Activated CD4-positive, alpha-beta T cell treated with anti-CD3 and anti-CD28 coated beads, Interleukin-2, amount 50 U/mL, for 4 hours (primary cell): ENCODE measurements at regions not wholly inside any gene's neighbourhood (a gene's known extent, or its start where the extent isn't known, plus 50 kb on each side); places are given as distances from the start of the nearest gene placed in this dataset.

Experiments
- DNase-seq, 2 experiments: peaks; one replicate each; pipeline ENCODE4 v3.0.0-alpha.2; 2020

- DNase-seq, result no peak
Observed at GRCh38 chr18:46352520-46353250, 248.5 kb downstream of the HAUS1 start.

DNA sequence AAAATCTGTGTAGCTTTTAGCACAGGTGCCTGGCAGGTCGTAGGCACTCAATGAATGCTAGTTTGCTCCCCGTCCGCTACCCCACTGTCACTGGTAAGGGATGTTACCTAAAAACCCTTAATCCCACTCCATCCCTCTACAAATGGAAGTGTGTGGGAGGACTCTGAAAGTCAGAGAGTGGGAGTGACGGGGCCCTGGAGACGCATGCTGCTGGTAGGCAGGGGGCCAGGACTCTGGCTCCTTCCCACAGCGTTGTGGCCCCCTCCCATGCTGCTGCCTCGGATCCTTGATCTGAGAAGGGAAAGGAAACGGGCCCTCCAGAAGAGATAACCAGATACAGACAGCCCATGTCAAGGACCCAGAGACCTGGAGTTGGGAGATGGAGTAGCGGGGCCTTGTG is 249.3 kb downstream of the HAUS1 start:
- DNase-seq, result no peak

- no peak for DNase-seq
Observed at GRCh38 chr18:46356278-46357033, 252.3 kb downstream of the HAUS1 start.

DNA sequence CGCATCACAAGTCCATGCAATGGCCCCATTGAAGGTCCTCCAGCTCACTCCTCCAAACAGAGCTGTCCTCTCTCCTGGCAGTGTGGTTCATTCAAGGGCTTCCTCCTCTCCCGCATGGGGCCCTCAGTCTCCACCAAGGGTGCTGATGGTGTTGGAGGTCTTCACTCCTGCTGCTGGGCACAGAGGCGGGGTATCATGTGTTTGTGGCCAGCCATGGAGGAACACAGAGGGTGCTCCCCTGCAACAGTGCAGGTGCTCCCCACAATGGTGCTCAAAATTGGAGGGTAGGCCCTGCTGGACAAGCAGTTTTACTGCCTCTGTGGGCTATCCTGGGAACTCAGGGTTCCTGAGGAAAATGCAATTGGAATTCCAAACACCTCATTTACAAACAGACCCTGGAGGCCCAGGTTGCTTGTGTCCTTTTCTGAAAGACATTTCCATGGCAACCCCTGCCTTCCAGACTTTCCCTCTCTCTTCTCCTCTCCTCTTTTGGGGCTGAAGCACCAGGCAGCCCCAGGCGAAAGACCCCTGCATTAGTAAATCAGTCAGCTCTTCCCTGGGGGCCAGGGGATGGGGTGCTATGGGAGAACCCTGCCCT is 256.0 kb downstream of the HAUS1 start:
- DNase-seq, result no peak

- DNase-seq, result no peak
Observed at GRCh38 chr18:46360866-46361265, 256.7 kb downstream of the HAUS1 start.

GRCh38 chr18:46362533-46362932 is 258.3 kb downstream of the HAUS1 start:
- DNase-seq, result no peak

DNA sequence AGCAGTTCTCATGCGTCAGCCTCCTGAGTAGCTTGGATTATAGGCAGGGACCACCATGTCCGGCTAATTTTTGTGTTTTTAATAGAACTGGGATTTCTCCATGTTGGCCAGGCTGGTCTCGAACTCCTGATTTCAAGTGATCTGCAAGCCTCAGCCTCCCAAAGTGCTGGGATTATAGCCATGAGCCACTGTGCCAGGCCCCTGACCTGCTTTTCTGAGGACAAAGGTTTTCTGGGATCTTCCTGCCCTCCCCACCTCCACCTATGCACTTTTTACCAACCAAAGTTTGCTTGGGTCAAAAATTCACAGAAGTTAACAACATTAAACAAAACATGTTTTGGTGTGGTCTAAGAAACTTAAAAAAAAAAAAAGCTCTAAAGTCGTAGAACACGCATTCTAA is 259.9 kb downstream of the HAUS1 start:
- DNase-seq, result no peak

DNA sequence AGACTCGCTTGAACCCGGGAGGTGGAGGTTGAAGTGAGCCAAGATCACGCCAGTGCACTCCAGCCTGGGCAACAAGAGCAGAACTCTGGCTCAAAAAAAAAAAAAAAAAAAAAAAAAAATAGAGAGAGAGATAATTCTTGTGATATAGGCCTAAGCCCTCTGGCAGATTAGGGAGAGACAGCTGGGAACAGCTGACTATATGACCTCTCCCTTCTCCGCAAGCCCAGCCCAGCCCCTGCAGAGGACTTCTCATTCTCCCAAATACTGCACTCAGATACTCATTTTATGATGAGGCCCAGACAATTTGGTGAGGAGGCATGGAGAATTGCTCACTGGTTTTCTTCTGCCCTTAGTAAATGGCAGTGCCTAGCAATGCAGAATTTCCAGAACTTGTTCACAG is 262.0 kb downstream of the HAUS1 start:
- no peak for DNase-seq

DNA sequence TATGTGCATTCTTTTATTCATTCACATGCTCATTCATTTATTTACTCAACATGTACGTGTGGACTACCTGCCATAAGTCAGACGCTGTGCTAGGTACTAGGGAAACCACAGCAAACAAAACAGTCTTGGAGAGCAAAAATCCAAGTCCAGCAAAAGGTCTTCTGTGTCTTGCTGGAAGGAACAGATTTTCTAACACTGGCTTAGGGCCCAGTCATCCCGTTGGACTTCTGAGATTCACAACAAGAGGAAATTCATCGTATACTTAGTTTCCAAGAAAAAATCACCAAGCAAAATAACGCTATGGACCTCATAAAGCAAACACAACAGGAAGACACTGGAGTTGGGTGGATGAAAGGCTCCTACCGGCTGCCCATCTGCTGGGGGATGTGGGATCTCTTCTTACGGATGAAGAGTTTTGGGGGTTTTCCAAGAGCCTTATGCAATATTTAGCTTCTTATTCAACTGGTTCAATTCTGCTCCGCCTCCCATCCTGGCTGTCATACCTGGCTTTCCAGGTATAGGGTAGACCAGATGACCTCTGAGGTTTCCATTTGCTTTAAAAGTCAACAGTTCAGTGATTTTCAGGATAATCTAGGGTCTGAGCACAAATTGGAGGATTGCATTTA is 262.7 kb downstream of the HAUS1 start:
- no peak for DNase-seq

GRCh38 chr18:46369323-46369722 is 265.1 kb downstream of the HAUS1 start:
- DNase-seq, result no peak

- DNase-seq, result no peak
Observed at GRCh38 chr18:46370898-46371297, 266.7 kb downstream of the HAUS1 start.

- DNase-seq, result no peak
Observed at GRCh38 chr18:46372670-46373069, 268.5 kb downstream of the HAUS1 start.

DNA sequence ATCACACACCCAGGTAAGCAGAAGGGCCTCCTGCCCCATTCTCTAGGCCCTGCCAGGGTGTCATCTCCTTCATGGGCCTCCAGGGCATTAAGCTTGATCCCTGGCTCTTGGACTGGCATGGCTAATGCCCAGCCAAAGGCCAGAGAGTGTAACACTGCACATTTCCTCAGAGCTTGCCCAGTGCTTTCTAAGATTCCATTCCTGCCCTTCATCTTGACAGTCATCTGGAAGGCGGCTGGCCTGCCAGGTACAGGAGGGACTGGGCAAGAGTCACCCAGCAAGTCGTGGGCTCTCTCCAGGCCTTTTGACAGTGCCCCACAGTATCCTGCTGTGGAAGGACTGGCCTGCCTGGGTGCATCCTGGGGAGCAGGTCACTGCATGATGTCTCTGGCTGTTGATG is 268.9 kb downstream of the HAUS1 start:
- no peak for DNase-seq

DNA sequence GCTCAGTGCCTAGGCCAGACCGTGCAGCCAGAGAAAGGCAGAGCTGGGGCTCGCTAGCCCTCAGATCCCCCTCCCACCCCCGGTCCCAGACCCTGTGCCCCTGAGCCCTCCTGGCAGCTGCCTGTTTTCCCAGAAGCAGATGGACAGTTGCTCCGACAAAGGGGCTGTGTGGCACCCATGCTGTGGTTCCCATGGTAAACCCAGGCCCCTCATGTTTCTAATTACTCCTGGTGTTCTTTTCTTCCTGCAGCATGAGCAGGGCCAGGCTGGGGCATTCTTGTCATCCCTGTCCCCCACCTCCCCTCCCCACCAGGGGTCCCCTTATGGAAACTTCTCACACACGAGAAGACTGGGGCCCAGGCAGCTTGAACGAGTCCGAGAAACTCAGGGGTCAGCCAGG is 269.6 kb downstream of the HAUS1 start:
- DNase-seq, result no peak

- no peak for DNase-seq
Observed at GRCh38 chr18:46374850-46375249, 270.7 kb downstream of the HAUS1 start.

DNA sequence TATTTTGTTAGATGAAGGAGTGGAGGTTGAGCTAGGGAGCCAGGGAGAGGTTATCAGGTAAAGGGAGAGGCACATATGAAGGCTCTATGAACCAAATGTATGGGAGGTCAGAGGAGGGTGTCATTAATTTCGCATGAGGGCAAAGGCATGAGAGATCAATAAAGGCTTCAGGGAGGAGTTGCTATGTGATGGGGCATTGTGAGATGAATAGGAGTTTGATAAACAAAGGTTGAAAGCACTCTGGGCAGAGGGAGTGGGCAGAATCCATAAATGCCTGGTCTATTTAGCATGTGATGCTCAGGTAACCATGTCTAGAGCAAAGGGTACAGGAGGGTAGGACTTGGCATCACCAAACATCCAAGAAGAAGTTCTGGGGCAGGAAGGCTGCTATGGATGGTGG is 273.4 kb downstream of the HAUS1 start:
- DNase-seq, result no peak

DNA sequence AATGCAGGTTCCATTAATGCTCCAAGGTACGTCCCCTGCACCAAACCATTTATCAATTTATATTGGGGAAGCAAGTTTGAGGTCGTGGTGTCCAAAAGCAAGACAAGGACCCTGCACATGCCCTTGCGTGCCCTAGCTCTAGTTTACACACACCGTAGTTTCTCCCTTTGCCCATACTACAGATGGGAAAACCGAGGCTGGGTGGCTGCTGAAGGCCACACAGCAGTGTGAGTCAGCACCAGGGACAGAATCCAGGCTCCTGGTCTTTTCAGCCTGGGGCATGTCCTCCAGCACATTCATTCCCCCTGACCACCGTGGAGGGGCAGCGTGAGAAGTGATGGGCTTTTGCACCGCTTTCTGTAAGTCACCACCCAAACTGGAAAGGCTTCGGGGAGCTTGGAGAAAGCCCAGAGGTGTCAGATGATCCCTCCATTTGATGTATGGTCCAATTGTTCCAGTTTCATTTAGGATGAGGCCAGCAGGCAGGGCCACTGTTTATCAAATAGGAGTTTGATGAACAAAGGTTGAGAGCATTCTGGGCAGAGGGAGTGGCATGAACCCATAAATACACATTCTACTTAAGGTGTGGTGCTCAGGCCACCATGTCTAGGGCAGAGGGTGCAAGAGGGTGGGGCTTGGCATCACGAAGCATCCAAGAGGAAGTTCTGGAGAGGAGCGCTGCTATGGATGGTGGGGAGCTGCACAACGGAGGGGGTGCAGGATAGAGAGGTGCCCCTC is 274.1 kb downstream of the HAUS1 start:
- DNase-seq, result no peak

DNA sequence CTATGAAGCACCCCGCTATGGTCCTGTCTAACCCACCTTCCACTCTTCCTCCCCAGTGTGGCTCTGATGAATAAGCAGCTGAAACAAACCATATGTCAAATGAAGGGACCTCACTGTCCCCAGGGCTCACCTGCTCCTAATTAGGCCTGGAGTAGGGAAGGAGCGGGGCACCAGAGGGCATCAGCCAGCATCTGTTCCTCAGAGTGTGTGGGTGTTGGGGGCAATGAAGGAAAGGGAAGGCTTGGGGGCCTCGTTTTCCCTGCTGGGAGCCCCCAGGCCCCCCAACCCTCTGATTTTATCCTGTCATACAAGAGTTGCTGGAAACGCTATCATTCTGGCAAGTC is 274.7 kb downstream of the HAUS1 start:
- DNase-seq, result no peak

GRCh38 chr18:46379323-46379950 is 275.3 kb downstream of the HAUS1 start:
- DNase-seq, result no peak

DNA sequence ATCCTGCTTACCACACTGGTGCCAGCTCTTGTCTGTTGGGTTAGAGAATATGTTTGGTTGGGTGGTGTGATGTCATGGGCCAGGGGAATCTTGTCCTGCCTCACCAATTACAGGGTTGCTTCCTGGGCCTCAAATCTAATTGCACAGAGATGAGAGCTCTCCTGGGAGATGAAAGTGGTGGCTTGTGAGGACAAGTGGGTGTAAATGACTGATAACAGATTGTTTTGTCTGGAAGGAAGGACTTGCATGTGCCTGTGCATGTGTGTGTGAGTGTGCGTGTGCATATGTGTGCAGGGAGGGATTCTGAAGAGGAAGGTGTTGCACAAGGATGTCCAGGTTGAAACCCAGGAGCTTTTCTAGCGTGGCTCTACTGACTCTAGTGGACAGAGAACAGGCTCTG is 271.9 kb downstream of the LOXHD1 start:
- no peak for DNase-seq

DNA sequence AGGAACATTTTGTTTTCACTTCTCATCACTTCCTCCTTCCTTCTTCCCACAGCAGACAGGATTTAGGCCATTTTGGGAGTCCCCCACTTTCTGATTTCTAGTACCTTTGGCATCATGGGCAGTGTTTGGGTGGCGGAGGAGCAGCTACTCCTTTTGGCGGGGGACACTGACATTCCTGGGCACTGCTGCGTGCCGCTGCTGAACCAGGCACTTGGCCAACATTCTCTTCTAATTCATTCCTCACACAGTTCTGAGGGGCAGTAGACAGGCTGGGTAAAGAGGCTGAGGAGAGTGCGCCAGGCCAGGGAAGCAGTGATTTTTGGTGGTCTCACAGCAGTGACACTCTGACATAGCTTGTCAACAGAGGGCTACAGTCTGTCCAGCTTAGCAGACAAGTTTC is 270.2 kb downstream of the LOXHD1 start:
- no peak for DNase-seq

- no peak for DNase-seq
Observed at GRCh38 chr18:46387441-46388131, 269.4 kb downstream of the LOXHD1 start.
